WTC11 (cell line): ENCODE measurements at regions not wholly inside any gene's neighbourhood (a gene's known extent, or its start where the extent isn't known, plus 50 kb on each side); places are given as distances from the start of the nearest gene placed in this dataset.

Experiments used
- ATAC-seq: fragments of 200-7000 bp; cut with Tn5 transposase; 2 replicates; pipeline ENCODE4 v1.10.0; 2021; ENCODE audit warnings: mild to moderate bottlenecking, moderate library complexity
- CTCF ChIA-PET: fragments of 300-600 bp; sonication (Branson Sonifier 250); formaldehyde crosslinking; loops from one replicate; lab custom pipeline; 2021; ENCODE audit warnings: antibody characterized with exemption; lab: Charles Lee
- POLR2A ChIA-PET: fragments of 350-600 bp; sonication (Branson Sonifier 250); formaldehyde crosslinking; loops from one replicate; lab custom pipeline; 2021; ENCODE audit warnings: antibody characterized with exemption; lab: Charles Lee
- DNase-seq: peaks from one replicate; pipeline ENCODE4 v3.0.0; 2021; ENCODE audit warnings: low spot score
- H3K27ac Mint-ChIP-seq: 2 replicates; pipeline ENCODE4 v1.8.0; 2021; ENCODE audit warnings: mixed read lengths
- H3K27me3 Mint-ChIP-seq: 2 replicates; pipeline ENCODE4 v1.8.0; 2021; ENCODE audit warnings: low read depth, mild to moderate bottlenecking, moderate library complexity, mixed read lengths
- H3K36me3 Mint-ChIP-seq: 2 replicates; pipeline ENCODE4 v1.8.0; 2021; ENCODE audit warnings: mixed read lengths
- H3K4me1 Mint-ChIP-seq: 2 replicates; pipeline ENCODE4 v1.8.0; 2022; ENCODE audit warnings: mixed read lengths
- H3K4me3 Mint-ChIP-seq: 2 replicates; pipeline ENCODE4 v1.8.0; 2021; ENCODE audit warnings: mild to moderate bottlenecking, moderate library complexity, mixed read lengths
- H3K9me3 Mint-ChIP-seq: 2 replicates; pipeline ENCODE4 v1.8.0; 2021; ENCODE audit warnings: mixed read lengths
- ATF1 ChIP-seq: sonication (generic); formaldehyde crosslinking; IDR thresholded peaks from 2 replicates; pipeline ENCODE4 v1.8.1; 2023; ENCODE audit warnings: mild to moderate bottlenecking, moderate library complexity, missing genetic modification reagents
- CREB1 ChIP-seq: sonication (generic); formaldehyde crosslinking; IDR thresholded peaks from 2 replicates; pipeline ENCODE4 v1.8.0; 2023; ENCODE audit warnings: mild to moderate bottlenecking, missing genetic modification reagents
- HMGA2 ChIP-seq: fragments of 250-450 bp; sonication (Bioruptor Pico); IDR thresholded peaks from 2 replicates; pipeline ENCODE4 v1.4.0; 2021; ENCODE audit warnings: mild to moderate bottlenecking, moderate library complexity
- NR1H2 ChIP-seq: sonication (generic); formaldehyde crosslinking; IDR thresholded peaks from 2 replicates; pipeline ENCODE4 v1.9.0; 2021; ENCODE audit warnings: mild to moderate bottlenecking, moderate library complexity, missing genetic modification reagents
- PRRX2 ChIP-seq: fragments of 250-450 bp; sonication (Bioruptor Pico); IDR thresholded peaks from 2 replicates; pipeline ENCODE4 v1.8.0; 2021; ENCODE audit warnings: mild to moderate bottlenecking
- TEAD4 ChIP-seq: sonication (generic); formaldehyde crosslinking; IDR thresholded peaks from 2 replicates; pipeline ENCODE4 v1.8.0; 2022; ENCODE audit warnings: mild to moderate bottlenecking, missing genetic modification reagents
- TP53 ChIP-seq: sonication (generic); formaldehyde crosslinking; IDR thresholded peaks from 2 replicates; pipeline ENCODE4 v1.8.1; 2023; ENCODE audit warnings: mild to moderate bottlenecking, missing genetic modification reagents
- ZNF219 ChIP-seq: sonication (generic); formaldehyde crosslinking; IDR thresholded peaks from 2 replicates; pipeline ENCODE4 v1.8.0; 2023; ENCODE audit warnings: missing genetic modification reagents, mild to moderate bottlenecking, borderline replicate concordance
- ZNF423 ChIP-seq: fragments of 250-450 bp; sonication (Bioruptor Pico); IDR thresholded peaks from 2 replicates; pipeline ENCODE4 v2.1.2; 2022; ENCODE audit warnings: mild to moderate bottlenecking, moderate library complexity
- TF ChIP-seq, protein P1 (sequence below): fragments of 250-450 bp; sonication (Bioruptor Pico); IDR thresholded peaks from 2 replicates; pipeline ENCODE4 v1.9.0; 2021; ENCODE audit warnings: mild to moderate bottlenecking
- TF ChIP-seq, protein P2 (sequence below): sonication (generic); formaldehyde crosslinking; IDR thresholded peaks from 2 replicates; pipeline ENCODE4 v1.8.1; 2022; ENCODE audit warnings: mild to moderate bottlenecking, missing genetic modification reagents, moderate library complexity, borderline replicate concordance
- TF ChIP-seq, protein P3 (sequence below): fragments of 250-450 bp; sonication (Bioruptor Pico); IDR thresholded peaks from 2 replicates; pipeline ENCODE4 v1.8.0; 2021; ENCODE audit warnings: mild to moderate bottlenecking
- TF ChIP-seq, protein P4 (sequence below): fragments of 250-450 bp; sonication (Bioruptor Pico); IDR thresholded peaks from 2 replicates; pipeline ENCODE4 v1.9.0; 2021; ENCODE audit warnings: mild to moderate bottlenecking, borderline replicate concordance
- TF ChIP-seq, protein P5 (sequence below): sonication (generic); formaldehyde crosslinking; IDR thresholded peaks from 2 replicates; pipeline ENCODE4 v1.8.1; 2023; ENCODE audit warnings: mild to moderate bottlenecking, missing genetic modification reagents, borderline replicate concordance

DNA sequence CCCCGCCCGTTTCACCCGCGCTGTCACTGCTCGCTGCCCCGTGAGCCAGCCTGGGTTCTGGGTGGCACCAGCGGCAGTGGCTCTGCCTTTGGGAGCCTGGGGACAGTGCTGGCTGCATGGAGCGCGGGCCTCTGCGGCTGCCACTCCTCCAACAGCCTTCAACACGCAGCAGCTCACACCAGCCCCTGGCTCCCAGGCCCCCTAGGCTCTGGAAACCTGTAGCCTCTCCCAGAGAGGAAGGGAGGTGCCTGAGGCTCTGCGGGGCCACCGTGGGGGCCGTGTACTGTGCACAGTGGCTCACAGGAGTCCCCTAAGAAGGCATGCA, 163.9 kb upstream of the AFDN start:
- no peaks in the 10 kb centered on the region for H3K36me3 Mint-ChIP-seq
- ATAC-seq (no peak), DNase-seq (no peak)
- ChIA-PET POLR2A (no interaction called here), CTCF (no interaction called here)
- H3K4me3 Mint-ChIP-seq, result no peak overlapping the region
- TF ChIP-seq PRRX2 (CRISPR knock-in tag) (no peak), ATF1 (CRISPR knock-in tag) (no peak), HMGA2 (CRISPR knock-in tag) (no peak), ZNF423 (no peak)
- TF ChIP-seq, protein P1, sequence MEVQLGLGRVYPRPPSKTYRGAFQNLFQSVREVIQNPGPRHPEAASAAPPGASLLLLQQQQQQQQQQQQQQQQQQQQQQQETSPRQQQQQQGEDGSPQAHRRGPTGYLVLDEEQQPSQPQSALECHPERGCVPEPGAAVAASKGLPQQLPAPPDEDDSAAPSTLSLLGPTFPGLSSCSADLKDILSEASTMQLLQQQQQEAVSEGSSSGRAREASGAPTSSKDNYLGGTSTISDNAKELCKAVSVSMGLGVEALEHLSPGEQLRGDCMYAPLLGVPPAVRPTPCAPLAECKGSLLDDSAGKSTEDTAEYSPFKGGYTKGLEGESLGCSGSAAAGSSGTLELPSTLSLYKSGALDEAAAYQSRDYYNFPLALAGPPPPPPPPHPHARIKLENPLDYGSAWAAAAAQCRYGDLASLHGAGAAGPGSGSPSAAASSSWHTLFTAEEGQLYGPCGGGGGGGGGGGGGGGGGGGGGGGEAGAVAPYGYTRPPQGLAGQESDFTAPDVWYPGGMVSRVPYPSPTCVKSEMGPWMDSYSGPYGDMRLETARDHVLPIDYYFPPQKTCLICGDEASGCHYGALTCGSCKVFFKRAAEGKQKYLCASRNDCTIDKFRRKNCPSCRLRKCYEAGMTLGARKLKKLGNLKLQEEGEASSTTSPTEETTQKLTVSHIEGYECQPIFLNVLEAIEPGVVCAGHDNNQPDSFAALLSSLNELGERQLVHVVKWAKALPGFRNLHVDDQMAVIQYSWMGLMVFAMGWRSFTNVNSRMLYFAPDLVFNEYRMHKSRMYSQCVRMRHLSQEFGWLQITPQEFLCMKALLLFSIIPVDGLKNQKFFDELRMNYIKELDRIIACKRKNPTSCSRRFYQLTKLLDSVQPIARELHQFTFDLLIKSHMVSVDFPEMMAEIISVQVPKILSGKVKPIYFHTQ, result no peak
- TF ChIP-seq, protein P2, sequence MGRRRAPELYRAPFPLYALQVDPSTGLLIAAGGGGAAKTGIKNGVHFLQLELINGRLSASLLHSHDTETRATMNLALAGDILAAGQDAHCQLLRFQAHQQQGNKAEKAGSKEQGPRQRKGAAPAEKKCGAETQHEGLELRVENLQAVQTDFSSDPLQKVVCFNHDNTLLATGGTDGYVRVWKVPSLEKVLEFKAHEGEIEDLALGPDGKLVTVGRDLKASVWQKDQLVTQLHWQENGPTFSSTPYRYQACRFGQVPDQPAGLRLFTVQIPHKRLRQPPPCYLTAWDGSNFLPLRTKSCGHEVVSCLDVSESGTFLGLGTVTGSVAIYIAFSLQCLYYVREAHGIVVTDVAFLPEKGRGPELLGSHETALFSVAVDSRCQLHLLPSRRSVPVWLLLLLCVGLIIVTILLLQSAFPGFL (CRISPR knock-in tag), result no peak
- TF ChIP-seq, protein P3, sequence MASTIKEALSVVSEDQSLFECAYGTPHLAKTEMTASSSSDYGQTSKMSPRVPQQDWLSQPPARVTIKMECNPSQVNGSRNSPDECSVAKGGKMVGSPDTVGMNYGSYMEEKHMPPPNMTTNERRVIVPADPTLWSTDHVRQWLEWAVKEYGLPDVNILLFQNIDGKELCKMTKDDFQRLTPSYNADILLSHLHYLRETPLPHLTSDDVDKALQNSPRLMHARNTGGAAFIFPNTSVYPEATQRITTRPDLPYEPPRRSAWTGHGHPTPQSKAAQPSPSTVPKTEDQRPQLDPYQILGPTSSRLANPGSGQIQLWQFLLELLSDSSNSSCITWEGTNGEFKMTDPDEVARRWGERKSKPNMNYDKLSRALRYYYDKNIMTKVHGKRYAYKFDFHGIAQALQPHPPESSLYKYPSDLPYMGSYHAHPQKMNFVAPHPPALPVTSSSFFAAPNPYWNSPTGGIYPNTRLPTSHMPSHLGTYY (CRISPR knock-in tag), result no peak
- no peak overlapping the region for H3K27ac Mint-ChIP-seq
- H3K27me3 Mint-ChIP-seq, result no peaks in the 10 kb centered on the region; the same call in 1 of the 2 replicates
- peaks cover 4% of the 10 kb centered on the region for H3K9me3 Mint-ChIP-seq
- peaks cover 7% of the 10 kb centered on the region; the same call in 1 of the 2 replicates for H3K4me1 Mint-ChIP-seq

DNA sequence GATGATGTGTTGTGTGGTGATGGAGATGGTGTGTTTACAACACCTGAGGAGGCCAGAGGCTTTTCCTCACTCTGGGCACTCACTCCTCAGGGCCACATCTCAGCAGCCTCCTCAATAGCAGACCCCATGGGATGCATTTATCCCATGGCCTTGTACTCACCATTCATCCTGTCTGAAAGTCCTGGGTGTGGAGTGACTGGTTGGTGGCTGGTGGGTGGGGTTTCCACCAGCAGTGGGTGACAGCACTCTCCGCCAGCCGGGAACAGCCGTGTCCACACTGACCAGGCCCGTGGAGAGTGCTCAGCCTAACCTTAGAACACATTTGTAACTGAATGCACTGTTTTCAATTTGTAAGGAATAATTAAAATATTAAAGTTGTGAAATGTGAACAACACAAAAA, 163.4 kb upstream of the AFDN start:
- POLR2A ChIA-PET, result no interaction called here
- Mint-ChIP-seq H3K27ac (no peak overlapping the region), H3K4me1 (peaks cover 7% of the 10 kb centered on the region; the same call in 1 of the 2 replicates), H3K36me3 (no peaks in the 10 kb centered on the region), H3K4me3 (no peak overlapping the region), H3K27me3 (no peaks in the 10 kb centered on the region; the same call in 1 of the 2 replicates), H3K9me3 (peaks cover under 1% of the 10 kb centered on the region; the same call in 1 of the 2 replicates)
- TF ChIP-seq, protein P4, sequence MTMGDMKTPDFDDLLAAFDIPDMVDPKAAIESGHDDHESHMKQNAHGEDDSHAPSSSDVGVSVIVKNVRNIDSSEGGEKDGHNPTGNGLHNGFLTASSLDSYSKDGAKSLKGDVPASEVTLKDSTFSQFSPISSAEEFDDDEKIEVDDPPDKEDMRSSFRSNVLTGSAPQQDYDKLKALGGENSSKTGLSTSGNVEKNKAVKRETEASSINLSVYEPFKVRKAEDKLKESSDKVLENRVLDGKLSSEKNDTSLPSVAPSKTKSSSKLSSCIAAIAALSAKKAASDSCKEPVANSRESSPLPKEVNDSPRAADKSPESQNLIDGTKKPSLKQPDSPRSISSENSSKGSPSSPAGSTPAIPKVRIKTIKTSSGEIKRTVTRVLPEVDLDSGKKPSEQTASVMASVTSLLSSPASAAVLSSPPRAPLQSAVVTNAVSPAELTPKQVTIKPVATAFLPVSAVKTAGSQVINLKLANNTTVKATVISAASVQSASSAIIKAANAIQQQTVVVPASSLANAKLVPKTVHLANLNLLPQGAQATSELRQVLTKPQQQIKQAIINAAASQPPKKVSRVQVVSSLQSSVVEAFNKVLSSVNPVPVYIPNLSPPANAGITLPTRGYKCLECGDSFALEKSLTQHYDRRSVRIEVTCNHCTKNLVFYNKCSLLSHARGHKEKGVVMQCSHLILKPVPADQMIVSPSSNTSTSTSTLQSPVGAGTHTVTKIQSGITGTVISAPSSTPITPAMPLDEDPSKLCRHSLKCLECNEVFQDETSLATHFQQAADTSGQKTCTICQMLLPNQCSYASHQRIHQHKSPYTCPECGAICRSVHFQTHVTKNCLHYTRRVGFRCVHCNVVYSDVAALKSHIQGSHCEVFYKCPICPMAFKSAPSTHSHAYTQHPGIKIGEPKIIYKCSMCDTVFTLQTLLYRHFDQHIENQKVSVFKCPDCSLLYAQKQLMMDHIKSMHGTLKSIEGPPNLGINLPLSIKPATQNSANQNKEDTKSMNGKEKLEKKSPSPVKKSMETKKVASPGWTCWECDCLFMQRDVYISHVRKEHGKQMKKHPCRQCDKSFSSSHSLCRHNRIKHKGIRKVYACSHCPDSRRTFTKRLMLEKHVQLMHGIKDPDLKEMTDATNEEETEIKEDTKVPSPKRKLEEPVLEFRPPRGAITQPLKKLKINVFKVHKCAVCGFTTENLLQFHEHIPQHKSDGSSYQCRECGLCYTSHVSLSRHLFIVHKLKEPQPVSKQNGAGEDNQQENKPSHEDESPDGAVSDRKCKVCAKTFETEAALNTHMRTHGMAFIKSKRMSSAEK (CRISPR knock-in tag), result no peak
- no peak for TF ChIP-seq CREB1 (CRISPR knock-in tag)
- TF ChIP-seq TEAD4 (CRISPR knock-in tag), result no peak
- TF ChIP-seq, protein P5, sequence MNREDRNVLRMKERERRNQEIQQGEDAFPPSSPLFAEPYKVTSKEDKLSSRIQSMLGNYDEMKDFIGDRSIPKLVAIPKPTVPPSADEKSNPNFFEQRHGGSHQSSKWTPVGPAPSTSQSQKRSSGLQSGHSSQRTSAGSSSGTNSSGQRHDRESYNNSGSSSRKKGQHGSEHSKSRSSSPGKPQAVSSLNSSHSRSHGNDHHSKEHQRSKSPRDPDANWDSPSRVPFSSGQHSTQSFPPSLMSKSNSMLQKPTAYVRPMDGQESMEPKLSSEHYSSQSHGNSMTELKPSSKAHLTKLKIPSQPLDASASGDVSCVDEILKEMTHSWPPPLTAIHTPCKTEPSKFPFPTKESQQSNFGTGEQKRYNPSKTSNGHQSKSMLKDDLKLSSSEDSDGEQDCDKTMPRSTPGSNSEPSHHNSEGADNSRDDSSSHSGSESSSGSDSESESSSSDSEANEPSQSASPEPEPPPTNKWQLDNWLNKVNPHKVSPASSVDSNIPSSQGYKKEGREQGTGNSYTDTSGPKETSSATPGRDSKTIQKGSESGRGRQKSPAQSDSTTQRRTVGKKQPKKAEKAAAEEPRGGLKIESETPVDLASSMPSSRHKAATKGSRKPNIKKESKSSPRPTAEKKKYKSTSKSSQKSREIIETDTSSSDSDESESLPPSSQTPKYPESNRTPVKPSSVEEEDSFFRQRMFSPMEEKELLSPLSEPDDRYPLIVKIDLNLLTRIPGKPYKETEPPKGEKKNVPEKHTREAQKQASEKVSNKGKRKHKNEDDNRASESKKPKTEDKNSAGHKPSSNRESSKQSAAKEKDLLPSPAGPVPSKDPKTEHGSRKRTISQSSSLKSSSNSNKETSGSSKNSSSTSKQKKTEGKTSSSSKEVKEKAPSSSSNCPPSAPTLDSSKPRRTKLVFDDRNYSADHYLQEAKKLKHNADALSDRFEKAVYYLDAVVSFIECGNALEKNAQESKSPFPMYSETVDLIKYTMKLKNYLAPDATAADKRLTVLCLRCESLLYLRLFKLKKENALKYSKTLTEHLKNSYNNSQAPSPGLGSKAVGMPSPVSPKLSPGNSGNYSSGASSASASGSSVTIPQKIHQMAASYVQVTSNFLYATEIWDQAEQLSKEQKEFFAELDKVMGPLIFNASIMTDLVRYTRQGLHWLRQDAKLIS (CRISPR knock-in tag), result no peak
- no peak for TF ChIP-seq TP53 (CRISPR knock-in tag)
- no peak for TF ChIP-seq NR1H2
- no peak for TF ChIP-seq ZNF219
- no peak for TF ChIP-seq PRRX2 (CRISPR knock-in tag)
- CTCF ChIA-PET, result no interaction called here
- DNase-seq, result no peak
- no peak for ATAC-seq
